Daoy (cell line): ENCODE measurements at regions not wholly inside any gene's neighbourhood (a gene's known extent, or its start where the extent isn't known, plus 50 kb on each side); places are given as distances from the start of the nearest gene placed in this dataset.

Source experiments
- DNase-seq: peaks from one replicate; pipeline ENCODE4 v3.0.0-alpha.2; 2015; ENCODE audit warnings: low read depth

- peak; percentile 24 for DNase-seq
Measured at GRCh38 chr11:70501051-70501901, 102.9 kb downstream of the CTTN start.

GRCh38 chr11:70501933-70502540, 103.7 kb downstream of the CTTN start:
- DNase-seq, result no peak

GRCh38 chr11:70502677-70503467, 104.5 kb downstream of the CTTN start:
- DNase-seq, result no peak

GRCh38 chr11:70503468-70504221, 105.3 kb downstream of the CTTN start:
- DNase-seq, result peak; percentile 33

GRCh38 chr11:70504246-70505020, 106.1 kb downstream of the CTTN start:
- DNase-seq, result no peak

- DNase-seq, result no peak
Measured at GRCh38 chr11:70505331-70505731, 107.0 kb downstream of the CTTN start.

- DNase-seq, result no peak
Measured at GRCh38 chr11:70505761-70506657, 107.7 kb downstream of the CTTN start.

- DNase-seq, result no peak
Measured at GRCh38 chr11:70506658-70506970, 108.3 kb downstream of the CTTN start.

- DNase-seq, result no peak
Measured at GRCh38 chr11:70506986-70507385, 108.7 kb downstream of the CTTN start.

- no peak for DNase-seq
Measured at GRCh38 chr11:70507466-70508230, 109.3 kb downstream of the CTTN start.

GRCh38 chr11:70508231-70508480, 109.8 kb downstream of the CTTN start:
- no peak for DNase-seq

GRCh38 chr11:70509476-70509875, 111.1 kb downstream of the CTTN start:
- no peak for DNase-seq

GRCh38 chr11:70510106-70510505, 111.8 kb downstream of the CTTN start:
- DNase-seq, result no peak

GRCh38 chr11:70510571-70510970, 112.2 kb downstream of the CTTN start:
- DNase-seq, result no peak

GRCh38 chr11:70511345-70511744, 113.0 kb downstream of the CTTN start:
- no peak for DNase-seq

- DNase-seq, result no peak
Measured at GRCh38 chr11:70512716-70513115, 114.4 kb downstream of the CTTN start.

- DNase-seq, result no peak
Measured at GRCh38 chr11:70517203-70517602, 118.9 kb downstream of the CTTN start.

GRCh38 chr11:70517988-70518907, 119.9 kb downstream of the CTTN start:
- peak; percentile 95 for DNase-seq

- peak; percentile 58 for DNase-seq
Measured at GRCh38 chr11:70519117-70519516, 120.8 kb downstream of the CTTN start.
